ENCODE measurements at regions not wholly inside any gene's neighbourhood (a gene's known extent, or its start where the extent isn't known, plus 50 kb on each side); places are given as distances from the start of the nearest gene placed in this dataset.
"Not testable (repeated sequence)": the region's sequence is repeated elsewhere in the genome, so short reads cannot be mapped to it uniquely, and the experiment has no call there.

DNA sequence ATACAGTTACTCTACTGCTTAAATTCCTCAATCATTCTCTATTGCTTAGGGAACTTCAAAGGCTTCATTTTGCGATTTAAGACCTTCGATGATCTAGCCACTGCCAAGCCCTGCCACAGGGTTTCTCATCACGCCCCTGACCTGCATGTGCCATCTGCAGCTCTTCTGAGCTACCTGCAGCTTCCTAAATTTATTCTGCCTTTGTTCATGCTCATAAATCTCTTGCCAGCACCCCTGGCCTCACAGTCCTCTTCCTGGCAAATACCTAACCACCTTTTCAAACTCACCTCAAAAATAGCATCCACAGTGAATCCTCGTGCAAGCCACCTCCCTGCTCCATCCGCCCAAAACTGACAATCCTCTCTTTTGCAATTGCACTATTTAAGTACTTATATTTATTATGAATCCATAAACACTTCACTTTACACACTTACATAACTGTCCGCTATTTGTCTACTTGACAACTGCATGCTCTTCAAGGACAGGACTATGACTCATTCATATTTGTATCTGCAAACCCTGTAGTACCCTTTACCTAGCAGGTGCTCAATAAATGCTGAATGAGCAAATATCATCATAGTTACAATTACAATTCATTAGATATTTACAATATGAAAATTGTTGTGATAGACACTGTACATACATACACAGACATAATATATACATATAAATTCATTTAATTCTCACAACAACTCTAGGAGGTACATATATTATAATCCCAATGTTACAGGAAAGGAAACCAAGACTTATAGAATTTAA is 280.0 kb upstream of the RASGEF1B start:
- DNase-seq = no peak

DNA sequence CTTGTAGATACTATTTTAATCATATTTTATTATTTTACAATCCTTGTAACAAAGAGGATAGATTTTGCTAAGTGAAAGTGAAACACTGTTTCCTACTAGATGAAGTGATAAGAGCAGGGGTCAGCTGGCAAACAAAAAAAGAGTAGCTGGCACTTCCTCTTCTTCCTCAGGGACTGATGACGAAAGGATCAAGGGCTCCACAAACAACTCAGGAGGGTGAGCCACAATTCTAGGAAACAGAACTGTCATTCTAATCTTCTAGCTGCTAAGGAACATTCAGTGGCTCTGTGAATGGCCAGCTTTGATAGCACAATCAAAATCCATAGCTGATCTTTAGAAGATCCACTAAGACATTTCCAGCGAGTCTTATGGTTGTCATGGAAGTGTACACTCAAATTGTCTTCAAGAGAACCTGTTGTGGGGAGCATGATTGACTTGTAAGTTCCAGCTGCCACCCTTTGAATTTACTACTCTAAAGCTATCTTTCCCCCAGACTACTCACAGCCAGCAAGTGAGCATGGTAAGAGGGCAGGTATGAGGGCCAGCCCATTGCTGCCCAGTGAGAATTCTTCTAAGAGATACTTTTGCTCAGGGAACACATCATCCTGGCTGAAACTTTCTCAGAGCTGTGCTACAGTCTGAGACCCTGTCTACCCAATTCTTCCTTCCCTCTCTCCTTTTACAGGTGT is 275.7 kb upstream of the RASGEF1B start:
- DNase-seq = no peak

DNA sequence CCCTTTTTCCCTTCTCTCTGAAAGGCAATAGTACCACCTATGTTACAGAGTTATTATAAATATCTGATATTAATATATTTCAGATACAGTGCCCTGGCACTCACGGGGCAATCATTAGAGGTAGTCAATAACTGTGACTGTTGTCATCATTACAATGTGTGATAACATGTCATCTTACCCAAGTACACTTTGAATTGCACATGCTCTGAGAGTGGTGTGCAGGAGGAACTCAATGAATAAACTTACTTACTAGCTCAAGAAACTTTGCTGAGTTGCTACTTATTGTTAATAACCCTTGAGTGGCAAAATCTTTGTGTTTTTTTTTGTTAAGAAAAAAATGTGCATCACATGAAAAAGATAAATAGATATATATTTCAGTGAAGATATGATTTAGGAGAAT is 275.1 kb upstream of the RASGEF1B start:
- no peak for DNase-seq

DNA sequence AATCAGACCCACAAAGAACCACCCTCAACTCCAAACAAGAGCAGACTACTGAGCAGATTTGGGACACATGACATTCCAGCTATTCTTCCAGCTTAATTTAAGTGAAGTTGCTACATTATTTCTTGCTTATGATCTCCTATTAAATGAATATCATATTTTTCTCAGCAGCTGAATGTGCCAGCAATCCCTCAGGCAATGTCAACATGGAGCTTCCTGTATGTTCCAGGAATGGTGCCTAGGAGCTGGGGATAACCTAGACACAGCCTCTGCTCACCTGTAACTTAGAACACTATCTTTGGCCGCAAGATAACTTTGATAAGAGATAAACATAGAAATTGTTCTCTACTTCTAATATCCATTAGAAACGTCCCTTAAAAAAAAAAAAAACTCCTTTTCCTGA is 274.4 kb upstream of the RASGEF1B start:
- DNase-seq = no peak

DNA sequence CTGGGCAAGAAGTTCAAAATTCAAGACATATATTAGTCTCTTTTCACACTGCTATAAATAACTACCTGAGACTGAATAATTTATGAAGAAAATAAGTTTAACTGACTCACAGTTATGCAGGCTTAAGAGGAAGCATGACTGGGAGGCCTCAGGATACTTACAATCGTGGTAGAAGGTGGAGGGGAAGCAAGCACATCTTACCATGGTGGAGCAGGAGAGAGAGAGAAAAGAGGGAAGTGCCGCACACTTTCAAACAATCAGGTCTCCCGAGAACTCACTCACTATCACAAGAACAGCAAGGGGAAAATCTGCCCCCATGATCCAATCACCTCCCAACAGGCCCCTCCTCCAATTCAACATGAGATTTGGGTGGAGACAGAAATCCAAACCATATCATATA is 273.3 kb upstream of the RASGEF1B start:
- DNase-seq = no peak

- no peak for DNase-seq
These were observed 272.2 kb upstream of the RASGEF1B start for GRCh38 chr4:81743731-81744435.

GRCh38 chr4:81740487-81740886 is 268.8 kb upstream of the RASGEF1B start:
- no peak for DNase-seq

- DNase-seq = no peak
These were observed 267.2 kb upstream of the RASGEF1B start for GRCh38 chr4:81738891-81739290.

GRCh38 chr4:81737865-81738559 is 266.3 kb upstream of the RASGEF1B start:
- DNase-seq = no peak

DNA sequence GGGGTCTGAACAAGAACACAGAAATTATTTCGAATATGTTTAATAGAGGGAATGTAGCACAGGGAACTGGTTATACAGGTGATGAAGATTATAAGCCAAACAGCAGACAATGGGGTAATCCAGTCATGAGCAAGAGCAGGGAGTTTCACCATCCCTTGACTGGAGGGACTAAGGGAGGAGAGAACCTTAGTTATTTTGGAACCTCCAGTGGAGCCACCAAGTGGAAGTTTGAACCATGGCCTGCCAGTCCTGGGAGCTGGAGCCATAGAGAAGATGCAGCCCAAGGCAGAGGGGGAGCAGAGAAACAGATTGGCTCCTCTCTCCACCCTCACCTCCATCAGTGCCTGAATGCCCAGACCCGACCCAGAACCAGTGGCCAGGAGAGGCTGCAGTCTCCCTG is 264.6 kb upstream of the RASGEF1B start:
- no peak for DNase-seq

GRCh38 chr4:81732980-81733379 is 261.3 kb upstream of the RASGEF1B start:
- no peak for DNase-seq

GRCh38 chr4:81724925-81725329 is 253.2 kb upstream of the RASGEF1B start:
- DNase-seq = no peak

DNA sequence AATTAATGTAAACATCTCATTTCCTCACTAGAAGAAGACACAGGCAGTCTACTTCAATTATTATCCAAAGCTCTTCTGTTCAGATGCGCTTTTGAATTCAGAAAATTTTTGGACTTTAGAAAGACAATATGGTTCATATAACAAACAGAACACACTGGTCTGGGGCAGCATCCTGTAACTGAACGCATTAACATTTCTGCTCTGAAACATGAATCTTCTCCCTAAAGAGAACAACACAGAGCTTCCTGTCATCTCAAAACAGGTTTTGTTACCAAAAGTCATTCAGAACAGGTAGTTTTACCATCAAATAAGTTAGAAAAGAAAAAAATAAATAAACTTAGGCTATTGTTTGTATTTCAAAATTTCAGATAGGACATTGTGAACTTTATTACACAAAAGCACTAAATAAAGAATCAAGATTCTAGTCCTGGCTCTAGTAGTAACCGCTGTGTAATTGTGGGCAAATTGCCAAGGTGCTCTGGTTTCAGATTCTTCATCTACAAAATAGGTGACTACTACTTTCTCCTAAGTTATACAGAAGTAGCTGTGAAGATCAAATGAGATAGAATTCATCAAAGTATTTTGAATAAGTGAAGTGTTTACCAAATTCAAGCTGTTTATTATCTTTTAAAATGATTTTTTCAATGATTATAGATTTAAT is 252.3 kb upstream of the RASGEF1B start:
- no peak for DNase-seq

DNA sequence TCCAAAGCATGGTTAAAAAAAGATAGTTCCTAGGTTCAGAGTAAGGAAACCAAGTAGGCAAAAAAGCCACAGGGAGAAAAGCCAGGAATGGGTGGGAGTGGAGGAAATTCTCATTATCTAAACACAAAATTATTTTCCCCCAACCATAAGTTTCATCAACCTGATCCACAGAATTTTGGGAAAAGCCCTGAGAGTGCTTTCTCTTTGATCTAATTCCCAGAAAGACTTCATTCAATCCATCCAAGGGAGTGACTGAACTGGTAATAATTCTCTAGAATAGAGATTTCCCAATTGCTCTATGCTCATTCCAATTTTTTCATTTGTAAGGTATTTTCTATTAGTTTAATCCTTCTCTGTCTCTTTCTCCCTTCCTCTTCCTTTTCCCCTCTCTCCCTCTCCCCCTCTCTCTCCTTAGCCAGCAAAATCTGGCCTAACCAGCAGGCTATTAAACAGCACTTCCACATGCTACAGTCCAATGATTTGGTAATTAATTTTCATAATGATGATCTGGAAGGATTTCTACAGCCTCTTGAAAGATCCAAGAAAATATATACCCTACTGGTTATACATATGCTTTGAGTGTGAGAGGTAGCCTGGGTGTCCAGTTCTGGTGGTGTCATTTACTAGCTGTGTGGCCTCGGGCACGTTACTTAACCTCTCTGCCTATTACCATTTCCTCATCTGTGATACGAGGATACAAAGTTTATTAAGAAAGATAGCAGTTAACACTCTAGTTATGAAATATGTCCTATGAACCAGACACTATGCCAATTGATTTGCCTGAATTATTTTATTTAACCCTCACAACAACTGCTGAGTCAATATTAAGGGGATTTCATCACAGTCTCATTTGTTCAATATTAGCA is 251.5 kb upstream of the RASGEF1B start:
- DNase-seq = no peak

GRCh38 chr4:81722290-81722851 is 250.7 kb upstream of the RASGEF1B start:
- no peak for DNase-seq

GRCh38 chr4:81715757-81716156 is 244.1 kb upstream of the RASGEF1B start:
- no peak for DNase-seq

DNA sequence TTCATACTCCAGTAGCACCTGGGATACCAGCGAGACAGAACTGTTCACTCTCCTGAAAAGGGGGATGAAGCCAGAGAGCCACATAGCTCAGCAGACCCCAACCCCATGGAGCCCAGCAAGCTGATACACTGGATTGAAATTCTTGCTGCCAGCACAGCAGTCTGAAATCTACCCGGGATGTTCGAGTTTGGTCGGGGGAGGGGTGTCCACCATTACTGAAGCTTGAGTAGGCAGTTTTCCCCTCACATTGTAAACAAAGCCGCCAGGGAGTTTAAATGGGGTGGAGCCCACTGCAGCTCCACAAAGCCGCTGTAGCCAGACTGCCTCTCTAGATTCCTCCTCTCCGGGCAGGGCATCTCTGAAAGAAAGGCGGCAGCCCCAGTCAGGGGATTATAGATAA is 243.7 kb upstream of the RASGEF1B start:
- DNase-seq = not testable (repeated sequence)

DNA sequence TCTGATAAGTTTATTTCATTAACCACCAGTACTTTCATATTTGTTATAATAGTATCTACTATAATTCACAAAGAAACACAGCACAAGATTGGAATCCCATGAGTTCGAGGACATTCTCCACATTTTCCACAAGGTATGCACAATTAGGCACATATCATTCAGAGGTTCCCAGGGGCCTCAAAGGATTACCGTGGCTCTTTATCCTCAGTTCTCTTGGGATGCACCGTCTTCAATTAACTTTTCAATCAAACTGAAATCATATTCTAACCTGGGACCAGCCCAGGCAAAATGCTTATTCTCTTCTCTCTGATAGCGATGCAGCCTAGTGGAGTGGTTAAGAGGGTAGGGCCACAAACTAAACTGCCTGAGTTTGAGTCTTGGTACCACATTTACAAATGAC is 242.6 kb upstream of the RASGEF1B start:
- DNase-seq = no peak

DNA sequence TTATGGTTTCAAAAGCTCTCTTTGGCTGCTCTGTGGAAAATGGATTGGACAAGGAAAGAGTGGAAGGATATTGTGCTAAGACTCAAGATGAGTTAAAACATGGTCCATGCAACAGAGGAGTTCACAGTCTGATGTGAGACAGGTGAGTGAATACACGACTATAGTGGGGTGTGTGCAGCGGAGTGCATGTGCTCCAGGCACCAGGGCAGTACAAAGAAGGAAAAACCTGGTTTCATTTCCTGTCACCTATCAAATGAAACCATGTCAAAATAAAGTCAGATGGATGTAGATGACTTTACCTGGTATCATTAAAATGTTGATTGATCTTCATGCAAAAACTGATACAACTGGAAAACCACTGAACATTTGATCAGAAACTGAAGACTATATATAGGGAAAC is 241.0 kb upstream of the RASGEF1B start:
- no peak for DNase-seq

- no peak for DNase-seq
These were observed 232.8 kb upstream of the RASGEF1B start for GRCh38 chr4:81704461-81704860.

GRCh38 chr4:81700189-81700588 is 228.5 kb upstream of the RASGEF1B start:
- DNase-seq = no peak

Data from fibroblast of skin of right quadriceps (primary cell).